ENCODE measurements at regions not wholly inside any gene's neighbourhood (a gene's known extent, or its start where the extent isn't known, plus 50 kb on each side); places are given as distances from the start of the nearest gene placed in this dataset.

DNA sequence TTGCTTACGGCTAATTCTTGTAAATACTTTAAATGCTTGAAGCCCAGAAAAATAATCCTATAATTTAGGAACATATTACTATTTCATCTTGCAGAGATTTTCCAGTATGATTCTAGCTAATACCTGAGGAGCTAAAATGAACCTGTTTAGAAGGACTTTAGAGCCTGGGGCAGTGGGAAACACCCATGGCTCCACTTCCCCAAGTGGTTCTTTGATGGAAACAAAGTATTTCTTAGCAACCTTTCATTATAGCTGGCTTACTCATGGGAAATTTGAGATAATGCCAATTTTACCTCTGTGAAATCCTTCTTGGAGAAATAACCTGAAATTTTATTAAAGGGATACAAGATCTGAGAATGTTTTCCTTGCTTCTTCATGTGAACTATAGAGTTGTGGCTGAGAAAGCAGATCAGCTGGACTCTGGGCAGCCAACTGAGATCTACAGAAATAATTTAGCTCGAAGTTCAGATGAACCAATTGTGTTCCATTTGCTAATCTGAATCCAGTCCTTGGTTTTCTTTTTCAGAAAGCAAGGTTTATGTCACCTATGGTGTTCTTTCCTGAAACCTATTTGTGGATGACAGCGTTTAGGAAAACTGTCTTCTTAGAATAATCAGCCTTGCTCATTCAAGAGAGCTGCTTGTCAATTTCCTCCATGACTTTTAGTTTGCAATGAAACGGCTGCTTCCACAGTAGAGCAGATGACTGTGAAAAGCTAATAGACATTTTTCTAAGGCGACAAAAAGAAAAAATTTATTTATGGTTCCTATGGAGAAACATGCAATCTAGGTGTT is 141.8 kb upstream of the CPM start:
- H3K27ac ChIP-seq: no peak overlapping the region
- H3K4me1 ChIP-seq: peaks cover 0 to 24% (median 0%) of the 10 kb centered on the region in 4 donors
- no peak for TF ChIP-seq POLR2A (IDR thresholded peaks at IDR 0.05)
- TF ChIP-seq, protein P1, sequence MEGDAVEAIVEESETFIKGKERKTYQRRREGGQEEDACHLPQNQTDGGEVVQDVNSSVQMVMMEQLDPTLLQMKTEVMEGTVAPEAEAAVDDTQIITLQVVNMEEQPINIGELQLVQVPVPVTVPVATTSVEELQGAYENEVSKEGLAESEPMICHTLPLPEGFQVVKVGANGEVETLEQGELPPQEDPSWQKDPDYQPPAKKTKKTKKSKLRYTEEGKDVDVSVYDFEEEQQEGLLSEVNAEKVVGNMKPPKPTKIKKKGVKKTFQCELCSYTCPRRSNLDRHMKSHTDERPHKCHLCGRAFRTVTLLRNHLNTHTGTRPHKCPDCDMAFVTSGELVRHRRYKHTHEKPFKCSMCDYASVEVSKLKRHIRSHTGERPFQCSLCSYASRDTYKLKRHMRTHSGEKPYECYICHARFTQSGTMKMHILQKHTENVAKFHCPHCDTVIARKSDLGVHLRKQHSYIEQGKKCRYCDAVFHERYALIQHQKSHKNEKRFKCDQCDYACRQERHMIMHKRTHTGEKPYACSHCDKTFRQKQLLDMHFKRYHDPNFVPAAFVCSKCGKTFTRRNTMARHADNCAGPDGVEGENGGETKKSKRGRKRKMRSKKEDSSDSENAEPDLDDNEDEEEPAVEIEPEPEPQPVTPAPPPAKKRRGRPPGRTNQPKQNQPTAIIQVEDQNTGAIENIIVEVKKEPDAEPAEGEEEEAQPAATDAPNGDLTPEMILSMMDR (IDR thresholded peaks at IDR 0.05): no peak
- intact Hi-C loops (cut with DNase I): loop anchor here in 1 of 2 donors (5.0 kb wide), 1 partner anchor 182 kb away; no protein-coding TSS in a partner anchor
- ATAC-seq (no peak), DNase-seq (no peak)
- no peaks in the 10 kb centered on the region for H3K36me3 ChIP-seq
- H3K9me3 ChIP-seq: no peaks in the 10 kb centered on the region
- no peak overlapping the region for H3K4me3 ChIP-seq
- H3K27me3 ChIP-seq: no peaks in the 10 kb centered on the region
- WGBS (ENCODE audit: insufficient coverage, low coverage, low lambda C conversion rate, missing lambda C conversion rate): 81% methylated on average over 5 of the region's 5 CpGs

DNA sequence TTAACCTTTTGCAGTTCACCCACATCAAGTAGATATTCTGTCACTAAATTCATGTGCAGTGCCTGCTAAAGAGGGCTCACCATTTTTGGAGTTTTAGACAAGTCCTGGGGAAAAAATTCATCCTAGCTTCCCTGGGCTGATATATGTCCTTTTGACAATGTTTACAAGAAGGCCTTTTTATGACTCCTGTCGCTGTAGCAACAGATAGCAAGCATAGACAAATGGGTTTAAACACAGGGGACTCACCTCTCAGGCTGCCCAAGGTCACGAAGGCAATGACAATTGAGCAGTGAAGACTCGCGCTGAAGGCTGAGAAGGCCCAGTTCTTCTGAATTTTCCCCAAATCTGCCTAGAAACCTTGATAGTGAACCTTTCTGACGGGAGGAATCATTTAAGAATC is 150.7 kb upstream of the CPM start:
- no peak overlapping the region for H3K27ac ChIP-seq
- ATAC-seq (no peak), DNase-seq (no peak)
- H3K36me3 ChIP-seq: no peaks in the 10 kb centered on the region
- H3K9me3 ChIP-seq: no peaks in the 10 kb centered on the region
- no peaks in the 10 kb centered on the region for H3K4me1 ChIP-seq
- H3K27me3 ChIP-seq: no peaks in the 10 kb centered on the region
- TF ChIP-seq, protein P1 (IDR thresholded peaks at IDR 0.05): no peak
- no peak for TF ChIP-seq POLR2A (IDR thresholded peaks at IDR 0.05)
- WGBS (ENCODE audit: insufficient coverage, low coverage, low lambda C conversion rate, missing lambda C conversion rate): 73% methylated on average over 4 of the region's 5 CpGs
- H3K4me3 ChIP-seq: no peak overlapping the region
- intact Hi-C loops (cut with DNase I): no loop called here

DNA sequence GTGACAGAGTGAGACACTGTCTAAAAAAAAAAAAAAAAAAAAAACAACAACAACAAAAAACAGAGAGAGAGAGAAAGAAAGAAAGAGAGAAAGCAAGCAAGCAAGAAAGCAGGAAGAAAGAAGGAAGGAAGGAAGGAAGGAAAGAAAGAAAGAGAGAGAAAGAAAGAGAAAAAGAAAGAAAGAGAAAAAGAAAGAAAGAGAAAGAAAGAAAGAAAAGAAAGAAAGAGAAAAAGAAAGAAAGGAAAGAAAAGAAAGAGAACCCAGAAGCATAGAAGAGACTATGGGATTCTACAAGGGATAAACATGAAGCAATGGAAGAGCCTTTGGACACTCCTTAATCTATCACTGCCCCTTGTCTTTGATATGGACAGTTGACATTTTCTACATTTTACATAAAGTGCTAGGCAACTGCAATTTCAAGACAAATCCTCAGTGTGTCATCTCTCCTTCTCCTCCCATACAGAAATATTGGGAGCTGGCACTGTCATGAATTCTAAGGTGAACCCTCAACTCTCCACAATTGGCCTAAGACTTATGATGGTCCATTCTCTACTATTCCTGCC is 151.9 kb upstream of the CPM start:
- intact Hi-C loops (cut with DNase I): no loop called here
- H3K36me3 ChIP-seq: no peaks in the 10 kb centered on the region
- H3K27me3 ChIP-seq: no peaks in the 10 kb centered on the region
- no peak overlapping the region for H3K27ac ChIP-seq
- H3K4me1 ChIP-seq: no peaks in the 10 kb centered on the region
- ATAC-seq: no peak
- no peak for DNase-seq
- TF ChIP-seq POLR2A (IDR thresholded peaks at IDR 0.05): no peak
- TF ChIP-seq, protein P1 (IDR thresholded peaks at IDR 0.05): no peak
- H3K4me3 ChIP-seq: no peak overlapping the region
- H3K9me3 ChIP-seq: no peaks in the 10 kb centered on the region

DNA sequence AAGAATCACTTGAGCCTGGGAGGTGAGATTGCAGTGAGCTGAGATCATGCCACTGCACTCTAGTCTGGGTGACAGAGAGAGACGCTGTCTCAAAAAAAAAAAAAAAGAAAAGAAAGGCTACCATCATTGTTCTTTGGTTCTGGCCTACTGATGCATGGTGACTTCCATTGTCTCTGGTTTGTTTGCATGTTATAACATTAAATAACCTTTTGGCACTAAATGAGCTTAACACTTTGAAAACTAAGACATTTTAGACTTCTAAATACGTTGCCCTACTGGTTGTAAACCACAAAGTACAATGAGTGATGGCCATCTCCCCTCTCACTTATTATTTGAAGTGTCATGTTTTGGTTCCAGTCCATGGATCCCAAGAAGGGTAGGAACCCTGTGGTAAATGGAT is 152.9 kb upstream of the CPM start:
- H3K36me3 ChIP-seq: no peaks in the 10 kb centered on the region
- no peaks in the 10 kb centered on the region for H3K9me3 ChIP-seq
- WGBS (ENCODE audit: insufficient coverage, low coverage, low lambda C conversion rate, missing lambda C conversion rate): 63% methylated on average over 2 of the region's 2 CpGs
- H3K27ac ChIP-seq: no peak overlapping the region
- ATAC-seq (no peak), DNase-seq (no peak)
- intact Hi-C loops (cut with DNase I): no loop called here
- H3K4me1 ChIP-seq: no peaks in the 10 kb centered on the region
- no peaks in the 10 kb centered on the region for H3K27me3 ChIP-seq
- no peak overlapping the region for H3K4me3 ChIP-seq
- TF ChIP-seq, protein P1 (IDR thresholded peaks at IDR 0.05): no peak
- TF ChIP-seq POLR2A (IDR thresholded peaks at IDR 0.05): no peak
